IPS-20b (cell line): ENCODE measurements at regions not wholly inside any gene's neighbourhood (a gene's known extent, or its start where the extent isn't known, plus 50 kb on each side); places are given as distances from the start of the nearest gene placed in this dataset.

ENCODE experiments used
- H3K27ac ChIP-seq: one replicate; pipeline ENCODE4 v1.5.1; 2013; ENCODE audit warnings: low read length
- H3K27me3 ChIP-seq: 2 replicates; pipeline ENCODE4 v1.6.1; 2013; ENCODE audit warnings: mild to moderate bottlenecking, low read length, inconsistent platforms; ENCODE audit not compliant: insufficient read depth
- H3K36me3 ChIP-seq: 2 replicates; pipeline ENCODE4 v1.6.1; 2013; ENCODE audit warnings: low read depth, mild to moderate bottlenecking, inconsistent platforms, low read length, moderate library complexity; ENCODE audit not compliant: insufficient read depth
- H3K4me1 ChIP-seq: 2 replicates; pipeline ENCODE4 v1.6.1; 2013; ENCODE audit warnings: mild to moderate bottlenecking, control low read depth, inconsistent platforms, low read length, moderate library complexity; ENCODE audit not compliant: insufficient read depth
- H3K4me3 ChIP-seq: 2 replicates; pipeline ENCODE4 v1.5.1; 2013; ENCODE audit warnings: mild to moderate bottlenecking, low read length, inconsistent platforms
- H3K9ac ChIP-seq: 2 replicates; pipeline ENCODE4 v1.6.1; 2013; ENCODE audit warnings: low read depth, mild to moderate bottlenecking, inconsistent platforms, low read length, moderate library complexity
- H3K9me3 ChIP-seq: 2 replicates; pipeline ENCODE4 v1.6.1; 2013; ENCODE audit warnings: mild to moderate bottlenecking, low read depth, low read length, inconsistent platforms; ENCODE audit not compliant: insufficient read depth

DNA sequence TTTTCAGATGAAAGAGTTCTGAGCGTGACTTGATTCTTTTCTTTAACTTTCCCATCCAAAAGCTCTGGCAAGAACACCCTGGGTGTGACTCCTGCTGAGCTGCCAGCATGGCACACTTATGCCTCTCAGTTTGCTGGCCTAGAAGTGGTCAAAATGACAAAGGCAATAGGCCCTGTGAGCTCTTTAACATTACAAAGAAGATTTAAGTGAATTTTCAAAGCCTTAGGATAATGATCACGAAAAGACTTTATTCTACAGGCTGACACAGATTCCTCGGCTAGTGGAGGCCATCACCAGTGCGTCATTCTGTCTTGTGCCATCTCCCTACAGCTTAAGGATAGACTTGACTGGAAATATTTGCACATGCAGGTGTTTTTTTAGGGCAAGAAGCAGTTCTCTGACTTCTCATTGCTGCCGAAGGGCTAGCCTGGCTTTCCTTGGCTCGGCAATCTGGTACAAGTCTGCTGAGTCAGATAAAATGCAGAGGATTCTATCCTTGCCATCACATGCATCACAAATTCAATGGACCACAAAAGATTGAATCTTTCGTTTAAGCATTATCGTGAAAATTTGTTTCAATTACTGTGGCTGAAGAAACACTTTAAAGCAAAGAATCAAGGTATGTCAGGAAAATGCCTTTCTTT, 311.5 kb downstream of the COX7C start:
- H3K27me3 ChIP-seq = peaks cover 30% of the 10 kb centered on the region; the same call in 1 of the 2 replicates
- H3K9me3 ChIP-seq = no peaks in the 10 kb centered on the region
- no peak overlapping the region for H3K27ac ChIP-seq
- H3K9ac ChIP-seq = no peak overlapping the region
- peaks cover 33% of the 10 kb centered on the region; the same call in 1 of the 2 replicates for H3K4me1 ChIP-seq
- no peaks in the 10 kb centered on the region for H3K36me3 ChIP-seq
- H3K4me3 ChIP-seq = peak overlapping the region; percentile 39; the same call in 1 of the 2 replicates

DNA sequence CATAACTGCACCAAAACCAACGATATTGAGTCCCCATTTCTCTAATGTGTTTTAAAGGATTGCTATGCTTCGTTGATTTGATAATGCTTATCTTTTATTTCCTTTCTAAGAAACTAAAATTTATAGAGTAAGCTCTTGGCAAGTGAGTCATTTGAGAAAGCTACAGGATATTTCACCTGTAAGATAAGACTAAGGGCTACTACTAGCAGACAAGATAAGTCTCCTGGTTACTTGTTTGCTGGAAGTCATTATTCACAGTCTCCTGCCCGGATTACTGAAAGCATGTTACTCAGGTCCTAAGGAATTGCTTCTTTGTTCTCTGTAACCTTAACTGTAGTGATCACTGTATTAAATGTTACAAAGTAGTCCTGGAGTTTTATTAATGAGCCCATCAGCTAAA, 315.9 kb upstream of the RASA1 start:
- Histone ChIP-seq H3K4me3 (no peak overlapping the region), H3K4me1 (no peaks in the 10 kb centered on the region), H3K27me3 (no peaks in the 10 kb centered on the region), H3K36me3 (no peaks in the 10 kb centered on the region), H3K9me3 (no peaks in the 10 kb centered on the region), H3K9ac (no peak overlapping the region), H3K27ac (no peak overlapping the region)

DNA sequence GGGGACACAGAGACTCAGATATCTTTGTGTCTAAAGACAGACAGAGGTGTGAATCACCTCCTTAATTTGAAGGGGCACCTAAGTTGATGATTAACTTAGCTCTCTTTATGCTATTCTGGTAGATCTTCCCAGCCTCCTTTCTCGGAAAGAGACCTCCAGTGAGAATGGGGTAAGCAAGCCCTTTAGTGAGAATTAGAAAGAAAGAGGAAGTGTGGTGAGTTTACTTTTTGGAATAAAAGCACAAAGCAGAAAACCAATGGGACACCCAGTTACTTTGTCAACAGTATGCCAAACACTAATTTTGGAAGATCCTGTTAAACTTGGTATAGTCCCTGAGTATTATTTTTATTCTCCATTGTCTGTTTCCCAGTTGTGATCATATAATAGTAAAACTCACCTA, 302.8 kb upstream of the RASA1 start:
- no peak overlapping the region for H3K9ac ChIP-seq
- no peak overlapping the region for H3K4me3 ChIP-seq
- H3K27me3 ChIP-seq = no peaks in the 10 kb centered on the region

DNA sequence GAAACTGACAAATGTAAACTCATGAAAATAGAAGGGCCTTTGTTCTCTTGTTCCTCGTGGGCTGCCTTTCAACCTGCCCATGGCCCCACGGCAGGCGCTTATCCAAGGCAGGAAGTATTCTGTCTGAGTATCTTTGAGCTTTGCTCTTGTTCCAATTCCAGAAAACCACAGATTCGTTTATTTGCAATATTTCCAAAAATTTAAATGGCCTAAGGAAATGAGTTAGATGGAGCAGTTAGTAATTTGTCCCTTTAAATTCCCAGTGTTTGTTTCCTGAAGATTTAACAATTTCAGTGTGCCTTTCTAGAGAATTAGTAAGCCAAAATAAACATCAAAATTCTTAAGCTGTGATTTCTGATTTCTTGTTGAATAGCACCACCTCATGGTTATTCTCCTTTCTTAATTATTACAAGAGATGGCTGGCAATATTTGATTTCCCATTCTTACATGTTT, 299.4 kb upstream of the RASA1 start:
- Histone ChIP-seq H3K9me3 (no peaks in the 10 kb centered on the region), H3K27ac (no peak overlapping the region), H3K27me3 (no peaks in the 10 kb centered on the region), H3K36me3 (no peaks in the 10 kb centered on the region), H3K4me3 (no peak overlapping the region), H3K9ac (no peak overlapping the region), H3K4me1 (no peaks in the 10 kb centered on the region)

More for the DNA sequence above, 302.8 kb upstream of the RASA1 start:
- Histone ChIP-seq H3K36me3 (no peaks in the 10 kb centered on the region), H3K9me3 (no peaks in the 10 kb centered on the region), H3K27ac (no peak overlapping the region), H3K4me1 (no peaks in the 10 kb centered on the region)

DNA sequence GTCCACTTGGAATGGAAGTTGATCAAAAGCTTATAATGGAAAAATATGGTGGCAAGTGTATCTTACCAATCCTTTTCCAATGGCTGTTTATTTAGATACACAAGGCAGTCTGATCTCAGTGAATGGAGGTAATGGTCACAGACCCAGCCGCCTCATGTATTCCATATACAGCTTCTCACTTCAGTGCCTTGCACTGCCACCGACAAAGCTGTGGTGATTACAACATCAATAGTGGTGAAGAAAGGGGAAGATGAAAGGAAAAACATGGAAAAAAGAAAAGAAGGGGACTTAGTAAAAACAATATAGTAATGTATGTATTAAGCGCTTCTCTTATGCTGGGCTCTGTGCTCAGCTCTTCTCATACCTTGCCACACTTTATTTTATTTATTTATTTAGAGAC, 297.3 kb upstream of the RASA1 start:
- Histone ChIP-seq H3K9ac (no peak overlapping the region), H3K9me3 (no peaks in the 10 kb centered on the region), H3K27me3 (no peaks in the 10 kb centered on the region), H3K4me3 (no peak overlapping the region), H3K4me1 (no peaks in the 10 kb centered on the region), H3K27ac (no peak overlapping the region), H3K36me3 (no peaks in the 10 kb centered on the region)

DNA sequence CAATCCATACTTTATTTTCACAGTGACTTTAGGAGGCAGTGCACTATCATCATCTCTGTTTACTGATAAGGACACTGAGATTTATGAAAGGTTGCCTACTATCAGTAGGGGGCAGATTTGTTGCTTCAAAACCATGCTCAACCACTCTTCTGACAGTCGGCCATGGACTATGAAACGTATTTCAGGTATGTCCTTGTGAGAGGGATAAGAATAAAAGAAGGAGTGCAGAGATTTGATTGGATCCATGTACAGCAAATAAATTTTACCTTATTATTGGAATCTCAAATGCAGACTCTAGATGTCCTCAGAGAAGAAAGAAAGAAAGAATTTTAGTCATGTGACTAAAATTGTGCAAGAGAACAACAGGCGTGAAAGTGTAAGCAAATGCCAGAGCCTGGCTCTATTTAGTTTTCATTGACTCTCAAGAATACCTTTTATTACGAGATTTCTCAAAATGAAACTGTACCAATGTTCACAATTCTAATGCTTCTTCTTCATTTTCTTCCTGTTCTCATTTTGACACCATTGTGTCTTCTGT, 296.6 kb upstream of the RASA1 start:
- Histone ChIP-seq H3K36me3 (no peaks in the 10 kb centered on the region), H3K4me1 (no peaks in the 10 kb centered on the region), H3K27me3 (no peaks in the 10 kb centered on the region), H3K4me3 (no peak overlapping the region), H3K27ac (no peak overlapping the region), H3K9ac (no peak overlapping the region), H3K9me3 (no peaks in the 10 kb centered on the region)

DNA sequence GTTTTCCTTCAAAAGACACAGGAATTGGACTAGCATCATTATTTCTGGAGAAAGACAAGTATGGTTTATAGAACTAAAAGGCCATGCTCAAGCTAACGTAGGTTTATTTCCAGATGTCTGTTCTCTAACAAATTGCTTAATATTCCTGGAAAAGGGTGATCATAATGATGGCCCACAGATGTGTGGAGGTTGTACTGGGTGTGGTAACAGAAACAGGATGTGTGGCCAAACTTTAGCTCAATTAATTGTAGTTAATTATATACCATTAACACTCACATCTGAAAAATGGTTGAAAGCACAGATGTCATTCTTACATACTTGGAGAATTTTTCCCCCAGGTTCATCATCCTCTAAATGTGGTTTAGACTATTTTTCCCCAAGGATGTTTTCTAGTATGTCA, 292.7 kb upstream of the RASA1 start:
- Histone ChIP-seq H3K4me1 (no peaks in the 10 kb centered on the region; the same call in 1 of the 2 replicates), H3K9me3 (no peaks in the 10 kb centered on the region), H3K36me3 (no peaks in the 10 kb centered on the region), H3K27me3 (no peaks in the 10 kb centered on the region), H3K27ac (no peak overlapping the region), H3K4me3 (no peak overlapping the region), H3K9ac (no peak overlapping the region)

DNA sequence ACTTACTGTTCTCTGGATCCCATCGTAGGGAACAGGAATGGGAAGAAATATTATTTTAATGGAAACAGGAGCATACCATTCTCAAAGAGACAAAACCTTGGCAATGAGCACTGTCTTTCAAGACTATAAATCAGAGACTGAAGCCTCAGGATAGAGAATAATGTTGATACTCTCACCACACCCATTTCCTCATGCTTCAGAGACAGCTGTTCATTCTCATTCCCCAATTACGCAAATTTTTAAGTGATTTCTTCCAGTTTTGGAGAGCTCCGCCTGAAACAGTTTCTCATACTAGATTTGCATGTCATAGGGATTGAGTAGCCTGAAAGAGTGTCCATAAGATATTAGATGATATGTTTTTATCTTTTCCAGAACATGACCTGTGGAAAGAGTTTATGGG, 290.5 kb upstream of the RASA1 start:
- H3K27ac ChIP-seq = no peak overlapping the region
- no peak overlapping the region for H3K4me3 ChIP-seq
- no peaks in the 10 kb centered on the region for H3K36me3 ChIP-seq
- no peaks in the 10 kb centered on the region for H3K27me3 ChIP-seq
- no peaks in the 10 kb centered on the region for H3K9me3 ChIP-seq
- H3K9ac ChIP-seq = no peak overlapping the region
- H3K4me1 ChIP-seq = no peaks in the 10 kb centered on the region; the same call in 1 of the 2 replicates

DNA sequence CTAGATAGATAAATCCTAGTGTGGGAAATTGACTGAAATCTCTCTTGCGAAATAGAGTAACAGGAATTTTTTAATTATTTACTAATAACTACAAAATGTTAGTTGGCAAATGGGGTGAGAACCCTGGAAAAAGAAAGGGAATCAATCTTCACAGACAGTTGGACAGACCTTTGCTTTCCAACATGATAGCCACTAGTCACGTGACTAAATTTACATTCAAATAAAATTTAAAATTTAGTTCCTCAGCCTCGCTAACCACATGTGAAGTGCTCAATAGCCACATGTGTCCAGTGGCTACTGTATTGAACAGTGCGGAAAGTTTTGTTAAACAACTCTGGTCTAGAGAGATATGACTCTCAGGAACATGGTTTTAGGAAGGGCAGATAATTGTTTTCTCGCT, 289.9 kb upstream of the RASA1 start:
- Histone ChIP-seq H3K27ac (no peak overlapping the region), H3K9ac (no peak overlapping the region), H3K4me3 (no peak overlapping the region), H3K9me3 (no peaks in the 10 kb centered on the region), H3K4me1 (no peaks in the 10 kb centered on the region; the same call in 1 of the 2 replicates), H3K27me3 (no peaks in the 10 kb centered on the region), H3K36me3 (no peaks in the 10 kb centered on the region)

DNA sequence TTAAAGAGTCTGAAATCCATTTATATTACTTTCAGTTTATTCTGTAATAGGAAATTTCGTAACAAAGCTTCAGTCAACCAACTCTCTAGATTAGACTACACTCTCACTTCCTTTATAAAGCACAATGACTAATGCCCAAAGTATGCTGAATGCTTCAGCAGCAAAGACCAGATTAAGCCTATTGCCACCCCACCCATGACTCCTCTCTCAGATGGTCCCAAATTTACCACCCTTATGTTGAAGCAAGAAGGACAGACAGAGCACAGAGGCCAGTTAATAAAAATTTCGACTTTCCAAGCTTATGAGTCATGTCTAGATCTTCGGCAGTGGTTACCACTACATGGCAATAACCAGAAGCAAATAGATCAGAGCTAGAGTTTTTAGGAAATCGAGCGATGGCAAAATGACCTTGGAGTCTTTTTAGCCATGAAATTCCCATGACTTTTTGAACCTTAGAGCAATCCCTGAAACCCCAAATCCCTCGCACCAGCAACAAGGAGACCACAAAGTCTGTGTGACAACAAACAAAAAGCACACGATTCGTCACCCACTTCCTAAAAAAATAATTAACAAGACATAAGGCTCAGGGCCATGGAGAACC, 287.8 kb upstream of the RASA1 start:
- no peak overlapping the region for H3K9ac ChIP-seq
- no peaks in the 10 kb centered on the region for H3K9me3 ChIP-seq
- H3K36me3 ChIP-seq = no peaks in the 10 kb centered on the region
- H3K4me1 ChIP-seq = no peaks in the 10 kb centered on the region; the same call in 1 of the 2 replicates
- H3K4me3 ChIP-seq = no peak overlapping the region
- no peak overlapping the region for H3K27ac ChIP-seq
- H3K27me3 ChIP-seq = no peaks in the 10 kb centered on the region

DNA sequence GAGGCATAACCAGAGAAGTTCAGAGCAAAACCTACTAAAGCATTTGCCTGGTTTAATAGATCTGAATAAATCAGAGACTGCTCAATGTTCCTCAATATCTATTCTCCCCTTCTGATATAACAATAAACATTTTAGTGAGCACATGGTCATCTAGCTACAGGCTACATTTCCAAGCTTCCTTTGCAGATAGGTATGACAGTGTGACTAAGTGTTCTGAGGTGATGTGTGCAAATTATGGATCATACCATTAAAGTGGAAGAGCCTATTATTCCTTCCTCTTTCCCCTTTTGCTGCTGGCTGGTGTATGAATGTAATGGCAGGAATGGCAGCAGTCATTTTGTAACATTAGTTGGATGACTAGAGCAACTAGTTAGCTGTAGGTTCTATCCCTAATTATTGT, 285.8 kb upstream of the RASA1 start:
- Histone ChIP-seq H3K36me3 (no peaks in the 10 kb centered on the region), H3K9me3 (no peaks in the 10 kb centered on the region), H3K27ac (no peak overlapping the region), H3K9ac (no peak overlapping the region), H3K4me1 (no peaks in the 10 kb centered on the region; the same call in 1 of the 2 replicates), H3K27me3 (no peaks in the 10 kb centered on the region), H3K4me3 (no peak overlapping the region)

DNA sequence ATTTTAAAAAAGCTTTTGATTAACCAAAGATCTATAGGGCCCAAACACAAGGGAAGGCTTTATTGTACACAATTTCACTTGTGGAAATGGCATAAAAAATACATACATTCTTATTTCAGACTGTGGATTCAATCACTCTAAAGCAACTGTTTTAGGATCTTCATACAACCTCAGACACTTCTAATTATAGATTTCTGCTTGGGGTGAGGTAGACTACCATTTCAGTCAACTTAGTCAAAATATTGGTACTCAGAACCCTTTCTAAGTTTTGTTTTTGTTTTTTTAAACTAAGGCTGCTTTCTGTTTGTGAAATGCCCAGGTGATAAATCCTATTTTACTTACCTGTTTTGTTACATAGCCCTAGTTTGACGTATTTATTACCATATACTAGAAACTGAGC, 284.5 kb upstream of the RASA1 start:
- Histone ChIP-seq H3K9me3 (no peaks in the 10 kb centered on the region), H3K4me3 (no peak overlapping the region), H3K27me3 (no peaks in the 10 kb centered on the region), H3K4me1 (no peaks in the 10 kb centered on the region; the same call in 1 of the 2 replicates), H3K36me3 (no peaks in the 10 kb centered on the region), H3K9ac (no peak overlapping the region), H3K27ac (no peak overlapping the region)
